HCT116 (cell line): ENCODE measurements at regions not wholly inside any gene's neighbourhood (a gene's known extent, or its start where the extent isn't known, plus 50 kb on each side); places are given as distances from the start of the nearest gene placed in this dataset.

ENCODE experiments used
- ATAC-seq: fragments of 200-7000 bp; cut with Tn5 transposase; 2 replicates; pipeline ENCODE4 v1.9.1; 2020; ENCODE audit warnings: mild to moderate bottlenecking, moderate library complexity
- BruUV-seq: library from RNA; stranded (reverse); fragments of 400-500 nt; replicated peaks from 2 replicates; lab custom pipeline; 2021; lab: Mats Ljungman, UMichigan
- CTCF ChIA-PET: fragments of 300-600 bp; sonication (Branson Sonifier 250); formaldehyde crosslinking; loops from one replicate; lab custom pipeline; 2021; ENCODE audit warnings: antibody characterized with exemption; lab: Charles Lee
- POLR2A ChIA-PET: fragments of 300-600, 350-600 bp; sonication (Branson Sonifier 250); formaldehyde crosslinking; loops from one replicate; lab custom pipeline; 2021; ENCODE audit warnings: antibody characterized with exemption; lab: Charles Lee
- RAD21 ChIA-PET, 2 experiments: fragments of 300-600 bp; sonication (Branson Sonifier 250); formaldehyde crosslinking; loops; one replicate each; lab custom pipeline; 2023; ENCODE audit warnings: low total read pairs in 2 of 2; ENCODE audit not compliant: uncharacterized antibody in 2 of 2, unreplicated experiment in 2 of 2, low non-redundant PET in 1 of 2; lab: Charles Lee
- DNase-seq: peaks from one replicate; pipeline ENCODE4 v3.0.0-alpha.2; 2010; ENCODE audit warnings: low read depth, low spot score
- H2AFZ ChIP-seq: fragments of 200-600 bp; shearing (Covaris generic), sonication (generic); 2 replicates; pipeline ENCODE4 v1.6.1; 2017; ENCODE audit warnings: low read depth, mixed run types, mixed read lengths, antibody characterized with exemption, low read length; ENCODE audit not compliant: poor library complexity, severe bottlenecking
- H3K27ac ChIP-seq: 2 replicates; pipeline ENCODE4 v1.5.1; 2012; ENCODE audit warnings: low read depth, low read length
- H3K27me3 ChIP-seq: fragments of 200-600 bp; sonication (generic); 2 replicates; pipeline ENCODE4 v1.6.1; 2016; ENCODE audit warnings: mixed run types, low read length, mixed read lengths; ENCODE audit not compliant: insufficient read depth
- H3K36me3 ChIP-seq, 2 experiments: fragments of 200-500 bp in 1 of 2; fragments of 200-600 bp in 1 of 2; sonication (Bioruptor generic) in 1 of 2; sonication (generic) in 1 of 2; 2 replicates each; pipeline versions ENCODE4 v1.5.1 to v1.6.1; 2014 to 2016; ENCODE audit warnings: low read length in 2 of 2, inconsistent platforms in 1 of 2, mixed read lengths in 1 of 2, mixed run types in 1 of 2; ENCODE audit not compliant: insufficient read depth in 2 of 2, control insufficient read depth in 1 of 2
- H3K4me1 ChIP-seq, 2 experiments: fragments of 200-600 bp in 1 of 2; sonication (generic) in 1 of 2; 2 replicates each; pipeline versions ENCODE4 v1.5.1 to v1.6.1; 2012 to 2017; ENCODE audit warnings: low read length in 2 of 2, inconsistent platforms in 1 of 2, mild to moderate bottlenecking in 1 of 2, mixed read lengths in 1 of 2, mixed run types in 1 of 2, moderate library complexity in 1 of 2; ENCODE audit not compliant: insufficient read depth in 2 of 2, control insufficient read depth in 1 of 2
- H3K4me2 ChIP-seq: fragments of 200-600 bp; sonication (generic); 2 replicates; pipeline ENCODE4 v1.6.1; 2017; ENCODE audit warnings: mixed run types, low read length, mixed read lengths
- H3K4me3 ChIP-seq, 2 experiments: fragments of 200-600 bp in 1 of 2; sonication (generic) in 1 of 2; replicated peaks in 1 of 2; 2 replicates each; pipeline ENCODE4 v1.5.1; 2011 to 2016; ENCODE audit warnings: low read length in 2 of 2, control low read depth in 1 of 2, low read depth in 1 of 2, mild to moderate bottlenecking in 1 of 2, mixed read lengths in 1 of 2, mixed run types in 1 of 2
- H3K79me2 ChIP-seq: fragments of 200-600 bp; sonication (generic); 2 replicates; pipeline ENCODE4 v1.6.1; 2017; ENCODE audit warnings: mild to moderate bottlenecking, mixed run types, low read length, moderate library complexity, mixed read lengths; ENCODE audit not compliant: insufficient read depth
- H3K9ac ChIP-seq: fragments of 200-600 bp; sonication (generic); 2 replicates; pipeline ENCODE4 v1.6.1; 2016; ENCODE audit warnings: low read length, mixed read lengths
- H3K9me2 ChIP-seq: fragments of 200-600 bp; sonication (generic), shearing (Covaris generic); 2 replicates; pipeline ENCODE4 v1.6.1; 2017; ENCODE audit warnings: mixed run types, mild to moderate bottlenecking, moderate library complexity; ENCODE audit not compliant: insufficient read depth
- H3K9me3 ChIP-seq, 2 experiments: fragments of 200-500 bp in 1 of 2; fragments of 200-600 bp in 1 of 2; sonication (Bioruptor generic) in 1 of 2; sonication (generic) in 1 of 2; 2 replicates each; pipeline ENCODE4 v1.6.1; 2014 to 2017; ENCODE audit warnings: low read length in 2 of 2, mixed read lengths in 2 of 2, inconsistent platforms in 1 of 2, low read depth in 1 of 2, mild to moderate bottlenecking in 1 of 2, mixed run types in 1 of 2, moderate library complexity in 1 of 2; ENCODE audit not compliant: control insufficient read depth in 1 of 2, insufficient read depth in 1 of 2
- H4K20me1 ChIP-seq: fragments of 200-600 bp; sonication (generic), shearing (Covaris generic); 2 replicates; pipeline ENCODE4 v1.6.1; 2017; ENCODE audit warnings: mixed run types, mild to moderate bottlenecking, moderate library complexity; ENCODE audit not compliant: insufficient read depth
- EGR1 ChIP-seq: IDR thresholded peaks from 2 replicates; pipeline ENCODE4 v1.6.1; 2012; ENCODE audit warnings: low read depth
- SRF ChIP-seq: IDR thresholded peaks from 2 replicates; pipeline ENCODE4 v1.6.1; 2012; ENCODE audit warnings: low read depth
- TCF7L2 ChIP-seq: IDR thresholded peaks from 2 replicates; pipeline ENCODE4 v1.7.0; 2011; ENCODE audit warnings: borderline replicate concordance, inconsistent platforms; ENCODE audit not compliant: insufficient read depth, insufficient read length; ENCODE audit errors: extremely low read depth
- YY1 ChIP-seq: IDR thresholded peaks from 2 replicates; pipeline ENCODE4 v1.6.1; 2011; ENCODE audit warnings: low read length, low read depth, moderate library complexity, mild to moderate bottlenecking; ENCODE audit not compliant: insufficient replicate concordance; ENCODE audit errors: extremely low read depth
- ZBTB33 ChIP-seq: IDR thresholded peaks from 2 replicates; pipeline ENCODE4 v1.6.1; 2011; ENCODE audit warnings: mild to moderate bottlenecking, low read length, moderate library complexity; ENCODE audit not compliant: insufficient replicate concordance; ENCODE audit errors: extremely low read depth
- ZFX ChIP-seq: fragments of 450-650 bp; IDR thresholded peaks from 2 replicates; pipeline ENCODE4 v1.6.1; 2017
- intact Hi-C: fragments of 100-400 bp; cut with micrococcal nuclease; formaldehyde crosslinking; loops from 2 replicates; pipeline ENCODE4 v1.10.0; 2022

GRCh38 chr5:23014266-23014665, 161.1 kb upstream of the CDH12 start:
- Histone ChIP-seq H3K4me2 (no peak overlapping the region), H3K79me2 (no peaks in the 10 kb centered on the region), H3K4me3 (no peak overlapping the region), H3K36me3 (no peaks in the 10 kb centered on the region), H3K4me1 (no peaks in the 10 kb centered on the region), H3K27me3 (no peaks in the 10 kb centered on the region), H3K27ac (no peak overlapping the region), H3K9me2 (no peaks in the 10 kb centered on the region), H2AFZ (no peak overlapping the region), H3K9me3 (peaks cover 5 to 12% of the 10 kb centered on the region in 2 experiments; a peak in 2 of 4 replicates), H3K9ac (no peak overlapping the region), H4K20me1 (no peaks in the 10 kb centered on the region)
- ATAC-seq = no peak
- ChIA-PET CTCF (no interaction called here), POLR2A (no interaction called here), RAD21 (no interaction called here)
- intact Hi-C loops = no loop called here
- no peak for DNase-seq
- BruUV-seq = no TSS peak
- TF ChIP-seq YY1 = no peak
- TF ChIP-seq, all 23 proteins: peak for 0

GRCh38 chr5:23013395-23013998, 160.4 kb upstream of the CDH12 start:
- no peak overlapping the region for H3K4me2 ChIP-seq
- no peaks in the 10 kb centered on the region for H4K20me1 ChIP-seq
- peaks cover 5 to 12% of the 10 kb centered on the region in 2 experiments; a peak in 2 of 4 replicates for H3K9me3 ChIP-seq
- RAD21 ChIA-PET = no interaction called here
- no peaks in the 10 kb centered on the region for H3K79me2 ChIP-seq
- no peaks in the 10 kb centered on the region for H3K4me1 ChIP-seq
- intact Hi-C loops = no loop called here
- H3K9ac ChIP-seq = no peak overlapping the region
- no peak overlapping the region for H3K4me3 ChIP-seq
- no TSS peak for BruUV-seq
- POLR2A ChIA-PET = no interaction called here
- no peak overlapping the region for H3K27ac ChIP-seq
- no peaks in the 10 kb centered on the region for H3K9me2 ChIP-seq
- DNase-seq = no peak
- CTCF ChIA-PET = no interaction called here
- no peak overlapping the region for H2AFZ ChIP-seq
- no peaks in the 10 kb centered on the region for H3K27me3 ChIP-seq
- no peak for TF ChIP-seq TCF7L2
- TF ChIP-seq EGR1 = no peak
- no peak for TF ChIP-seq ZBTB33
- TF ChIP-seq SRF = no peak
- no peak for TF ChIP-seq ZFX
- H3K36me3 ChIP-seq = no peaks in the 10 kb centered on the region
- no peak for ATAC-seq
